Fibroblast of the aortic adventitia (primary cell): ENCODE measurements at regions not wholly inside any gene's neighbourhood (a gene's known extent, or its start where the extent isn't known, plus 50 kb on each side); places are given as distances from the start of the nearest gene placed in this dataset.
"Not testable (repeated sequence)": the region's sequence is repeated elsewhere in the genome, so short reads cannot be mapped to it uniquely, and the experiment has no call there.

ENCODE experiments used
- DNase-seq: peaks from one replicate; pipeline ENCODE4 v3.0.0-alpha.2; 2010; ENCODE audit warnings: low read depth
- H3K4me3 ChIP-seq: 2 replicates; pipeline ENCODE4 v1.5.1; 2011; ENCODE audit warnings: low read depth, mild to moderate bottlenecking, control low read depth, low read length, moderate library complexity
- CTCF ChIP-seq: IDR thresholded peaks from 2 replicates; pipeline ENCODE4 v1.5.1; 2011; ENCODE audit warnings: mild to moderate bottlenecking, low read length, control low read depth, inconsistent platforms; ENCODE audit not compliant: insufficient read depth

GRCh38 chr12:14032191-14032590 is 50.8 kb upstream of the GRIN2B start:
- DNase-seq, H3K4me3 ChIP-seq: not testable (repeated sequence)

GRCh38 chr12:14043776-14044175 is 62.4 kb upstream of the GRIN2B start:
- no peak for TF ChIP-seq CTCF
- H3K4me3 ChIP-seq = no peak overlapping the region
- no peak for DNase-seq

- H3K4me3 ChIP-seq = no peak overlapping the region
- DNase-seq = no peak
- TF ChIP-seq CTCF = no peak
Measured at GRCh38 chr12:14048941-14049545, 67.6 kb upstream of the GRIN2B start.

- DNase-seq = no peak
- TF ChIP-seq CTCF = no peak
- no peak overlapping the region for H3K4me3 ChIP-seq
Measured at GRCh38 chr12:14057895-14058294, 76.5 kb upstream of the GRIN2B start.

GRCh38 chr12:14058717-14059116 is 77.3 kb upstream of the GRIN2B start:
- TF ChIP-seq CTCF = no peak
- no peak overlapping the region for H3K4me3 ChIP-seq
- no peak for DNase-seq

- TF ChIP-seq CTCF = no peak
- no peak for DNase-seq
- H3K4me3 ChIP-seq = no peak overlapping the region
Measured at GRCh38 chr12:14059548-14059947, 78.1 kb upstream of the GRIN2B start.

GRCh38 chr12:14065616-14066015 is 84.2 kb upstream of the GRIN2B start:
- H3K4me3 ChIP-seq = no peak overlapping the region
- no peak for TF ChIP-seq CTCF
- DNase-seq = no peak

- DNase-seq = no peak
- no peak for TF ChIP-seq CTCF
- no peak overlapping the region for H3K4me3 ChIP-seq
Measured at GRCh38 chr12:14066021-14066420, 84.6 kb upstream of the GRIN2B start.
